ENCODE measurements at regions not wholly inside any gene's neighbourhood (a gene's known extent, or its start where the extent isn't known, plus 50 kb on each side); places are given as distances from the start of the nearest gene placed in this dataset. TPM values are rescaled to one million over a fixed set of nuclear protein-coding genes. Genes with fewer than 3 reads are reported as not detected.

DNA sequence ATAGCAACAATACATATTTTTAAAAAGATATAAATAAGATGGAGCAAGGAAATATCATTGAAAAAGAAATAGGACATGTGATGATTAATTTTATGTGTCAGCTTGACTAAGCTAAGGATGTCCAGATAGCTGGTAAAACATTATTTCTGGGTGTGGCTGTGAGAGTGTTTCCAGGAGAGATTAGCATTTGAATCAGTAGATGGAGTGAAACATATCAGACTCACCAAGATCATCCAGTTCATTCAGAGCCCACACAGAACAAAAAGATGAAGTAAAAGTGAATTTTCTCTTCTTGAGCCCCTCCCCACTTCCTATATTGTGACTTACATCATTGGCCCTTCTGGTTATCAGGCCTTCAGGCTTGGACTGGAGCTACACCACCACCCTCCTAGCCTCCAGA, 61.6 kb upstream of the TUSC7 start:
- no peak for TF ChIP-seq POLR2A (IDR thresholded peaks at IDR 0.05)
- TF ChIP-seq, protein P1, sequence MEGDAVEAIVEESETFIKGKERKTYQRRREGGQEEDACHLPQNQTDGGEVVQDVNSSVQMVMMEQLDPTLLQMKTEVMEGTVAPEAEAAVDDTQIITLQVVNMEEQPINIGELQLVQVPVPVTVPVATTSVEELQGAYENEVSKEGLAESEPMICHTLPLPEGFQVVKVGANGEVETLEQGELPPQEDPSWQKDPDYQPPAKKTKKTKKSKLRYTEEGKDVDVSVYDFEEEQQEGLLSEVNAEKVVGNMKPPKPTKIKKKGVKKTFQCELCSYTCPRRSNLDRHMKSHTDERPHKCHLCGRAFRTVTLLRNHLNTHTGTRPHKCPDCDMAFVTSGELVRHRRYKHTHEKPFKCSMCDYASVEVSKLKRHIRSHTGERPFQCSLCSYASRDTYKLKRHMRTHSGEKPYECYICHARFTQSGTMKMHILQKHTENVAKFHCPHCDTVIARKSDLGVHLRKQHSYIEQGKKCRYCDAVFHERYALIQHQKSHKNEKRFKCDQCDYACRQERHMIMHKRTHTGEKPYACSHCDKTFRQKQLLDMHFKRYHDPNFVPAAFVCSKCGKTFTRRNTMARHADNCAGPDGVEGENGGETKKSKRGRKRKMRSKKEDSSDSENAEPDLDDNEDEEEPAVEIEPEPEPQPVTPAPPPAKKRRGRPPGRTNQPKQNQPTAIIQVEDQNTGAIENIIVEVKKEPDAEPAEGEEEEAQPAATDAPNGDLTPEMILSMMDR (IDR thresholded peaks at IDR 0.05): no peak

More for the DNA sequence above, 61.6 kb upstream of the TUSC7 start:
- ATAC-seq: no peak
- intact Hi-C loops (cut with DNase I): no loop called here
- no peaks in the 10 kb centered on the region for H3K4me1 ChIP-seq
- no peak overlapping the region for H3K4me3 ChIP-seq
- no peak overlapping the region for H3K27ac ChIP-seq
- DNase-seq: no peak
- H3K27me3 ChIP-seq: no peaks in the 10 kb centered on the region
- no peaks in the 10 kb centered on the region for H3K9me3 ChIP-seq
- no peaks in the 10 kb centered on the region for H3K36me3 ChIP-seq (replicated peaks in 1 of 2; ENCODE audit: insufficient read depth in 1 of 2, low read depth in 2 of 2)

Small RNAs in the stretch of these regions (small RNA-seq; reads per million reads assigned to genes)
- not detected for gene RN7SL582P
